ENCODE measurements at regions not wholly inside any gene's neighbourhood (a gene's known extent, or its start where the extent isn't known, plus 50 kb on each side); places are given as distances from the start of the nearest gene placed in this dataset.

DNA sequence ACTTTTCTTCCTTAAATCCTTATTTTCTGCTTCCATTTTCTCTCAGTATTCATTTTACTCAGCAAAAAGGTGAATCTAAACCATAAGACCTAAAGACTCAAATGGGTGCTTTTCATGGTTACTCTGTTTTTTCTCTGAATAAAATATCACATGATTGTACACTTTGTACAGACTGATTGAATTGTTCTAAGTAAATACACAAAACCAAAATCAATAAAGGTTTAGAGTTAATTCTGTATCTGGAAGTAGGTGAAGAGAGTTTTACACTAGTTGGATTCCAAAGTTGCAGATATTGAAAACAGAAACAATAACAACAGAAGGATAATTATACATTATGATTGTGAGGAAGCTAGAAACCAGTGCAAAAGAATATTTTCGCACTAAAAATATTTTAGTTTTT lies 546.2 kb downstream of the TUSC7 start:
- TF ChIP-seq, protein P1, sequence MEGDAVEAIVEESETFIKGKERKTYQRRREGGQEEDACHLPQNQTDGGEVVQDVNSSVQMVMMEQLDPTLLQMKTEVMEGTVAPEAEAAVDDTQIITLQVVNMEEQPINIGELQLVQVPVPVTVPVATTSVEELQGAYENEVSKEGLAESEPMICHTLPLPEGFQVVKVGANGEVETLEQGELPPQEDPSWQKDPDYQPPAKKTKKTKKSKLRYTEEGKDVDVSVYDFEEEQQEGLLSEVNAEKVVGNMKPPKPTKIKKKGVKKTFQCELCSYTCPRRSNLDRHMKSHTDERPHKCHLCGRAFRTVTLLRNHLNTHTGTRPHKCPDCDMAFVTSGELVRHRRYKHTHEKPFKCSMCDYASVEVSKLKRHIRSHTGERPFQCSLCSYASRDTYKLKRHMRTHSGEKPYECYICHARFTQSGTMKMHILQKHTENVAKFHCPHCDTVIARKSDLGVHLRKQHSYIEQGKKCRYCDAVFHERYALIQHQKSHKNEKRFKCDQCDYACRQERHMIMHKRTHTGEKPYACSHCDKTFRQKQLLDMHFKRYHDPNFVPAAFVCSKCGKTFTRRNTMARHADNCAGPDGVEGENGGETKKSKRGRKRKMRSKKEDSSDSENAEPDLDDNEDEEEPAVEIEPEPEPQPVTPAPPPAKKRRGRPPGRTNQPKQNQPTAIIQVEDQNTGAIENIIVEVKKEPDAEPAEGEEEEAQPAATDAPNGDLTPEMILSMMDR (IDR thresholded peaks at IDR 0.05), result no peak
- no peak for TF ChIP-seq POLR2A (IDR thresholded peaks at IDR 0.05)
